Esophagus muscularis mucosa (tissue), 3 donors: ENCODE measurements at regions not wholly inside any gene's neighbourhood (a gene's known extent, or its start where the extent isn't known, plus 50 kb on each side); places are given as distances from the start of the nearest gene placed in this dataset.

Source experiments
- POLR2A ChIP-seq: fragments of 450-650 bp; IDR thresholded peaks from one replicate; pipeline ENCODE4 v1.6.1; 2017; ENCODE audit warnings: antibody characterized with exemption, moderate library complexity, mild to moderate bottlenecking, low read depth
- POLR2AphosphoS5 ChIP-seq, 2 donors: sonication (generic); formaldehyde crosslinking; IDR thresholded peaks; one replicate each; pipeline ENCODE4 v1.6.1; 2017; ENCODE audit warnings: antibody characterized with exemption in 2 of 2
- TF ChIP-seq, protein P1 (sequence below), 3 experiments: fragments of 200-600 bp in 2 of 3; fragments of 450-650 bp in 1 of 3; sonication (generic) in 2 of 3; IDR thresholded peaks; one replicate each; pipeline ENCODE4 v1.5.1; 2017 to 2019; ENCODE audit warnings: antibody characterized with exemption in 3 of 3, mild to moderate bottlenecking in 2 of 3, moderate library complexity in 1 of 3

DNA sequence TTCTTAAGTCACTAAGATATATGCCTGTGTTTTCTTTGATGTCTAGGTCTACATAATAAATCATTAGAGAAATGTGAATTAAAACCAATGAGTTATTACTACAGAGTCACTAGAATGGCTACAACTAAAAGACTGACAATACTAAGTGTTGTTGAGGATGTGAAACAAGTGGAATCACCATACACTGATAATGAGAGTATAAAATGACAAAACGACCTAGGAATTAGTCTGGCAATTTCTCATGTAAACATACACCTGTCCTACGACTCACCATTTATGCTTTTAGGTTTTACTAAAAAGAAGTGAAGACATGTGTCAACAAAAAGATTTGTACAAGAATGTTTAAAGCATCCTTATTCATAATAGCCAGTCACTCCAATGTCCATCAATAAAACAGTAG, 75.2 kb upstream of the SATB1 start:
- TF ChIP-seq, protein P1, sequence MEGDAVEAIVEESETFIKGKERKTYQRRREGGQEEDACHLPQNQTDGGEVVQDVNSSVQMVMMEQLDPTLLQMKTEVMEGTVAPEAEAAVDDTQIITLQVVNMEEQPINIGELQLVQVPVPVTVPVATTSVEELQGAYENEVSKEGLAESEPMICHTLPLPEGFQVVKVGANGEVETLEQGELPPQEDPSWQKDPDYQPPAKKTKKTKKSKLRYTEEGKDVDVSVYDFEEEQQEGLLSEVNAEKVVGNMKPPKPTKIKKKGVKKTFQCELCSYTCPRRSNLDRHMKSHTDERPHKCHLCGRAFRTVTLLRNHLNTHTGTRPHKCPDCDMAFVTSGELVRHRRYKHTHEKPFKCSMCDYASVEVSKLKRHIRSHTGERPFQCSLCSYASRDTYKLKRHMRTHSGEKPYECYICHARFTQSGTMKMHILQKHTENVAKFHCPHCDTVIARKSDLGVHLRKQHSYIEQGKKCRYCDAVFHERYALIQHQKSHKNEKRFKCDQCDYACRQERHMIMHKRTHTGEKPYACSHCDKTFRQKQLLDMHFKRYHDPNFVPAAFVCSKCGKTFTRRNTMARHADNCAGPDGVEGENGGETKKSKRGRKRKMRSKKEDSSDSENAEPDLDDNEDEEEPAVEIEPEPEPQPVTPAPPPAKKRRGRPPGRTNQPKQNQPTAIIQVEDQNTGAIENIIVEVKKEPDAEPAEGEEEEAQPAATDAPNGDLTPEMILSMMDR (IDR thresholded peaks at IDR 0.05): no peak
- no peak for TF ChIP-seq POLR2A
- TF ChIP-seq POLR2AphosphoS5 (IDR thresholded peaks at IDR 0.05): no peak
